H1 (cell line): ENCODE measurements at regions not wholly inside any gene's neighbourhood (a gene's known extent, or its start where the extent isn't known, plus 50 kb on each side); places are given as distances from the start of the nearest gene placed in this dataset.

Experiments used
- CTBP2 ChIP-seq: IDR thresholded peaks from 2 replicates; pipeline ENCODE4 v1.7.0; 2011; ENCODE audit warnings: borderline replicate concordance, mild to moderate bottlenecking, moderate library complexity, mixed read lengths, low read length; ENCODE audit not compliant: insufficient read depth, insufficient read length
- NANOG ChIP-seq: IDR thresholded peaks from 2 replicates; pipeline ENCODE4 v1.6.1; 2011; ENCODE audit warnings: low read length, low read depth, mild to moderate bottlenecking, inconsistent platforms; ENCODE audit not compliant: insufficient read depth, poor library complexity, severe bottlenecking
- PHF8 ChIP-seq: fragments of 200-600 bp; sonication (generic); conservative IDR thresholded peaks from 2 replicates; pipeline ENCODE4 v1.7.1; 2012; ENCODE audit warnings: low read depth, mild to moderate bottlenecking, inconsistent platforms, low read length, moderate library complexity
- POLR2AphosphoS5 ChIP-seq: IDR thresholded peaks from 2 replicates; pipeline ENCODE4 v1.6.1; 2011; ENCODE audit warnings: low read depth, low read length
- RNF2 ChIP-seq: fragments of 200-900, 300-1000 bp; sonication (generic); IDR thresholded peaks from 2 replicates; pipeline ENCODE4 v1.7.1; 2016; ENCODE audit warnings: borderline replicate concordance, low read depth, mild to moderate bottlenecking, antibody characterized with exemption, low read length; ENCODE audit not compliant: poor library complexity, severe bottlenecking; ENCODE audit errors: missing control alignments

DNA sequence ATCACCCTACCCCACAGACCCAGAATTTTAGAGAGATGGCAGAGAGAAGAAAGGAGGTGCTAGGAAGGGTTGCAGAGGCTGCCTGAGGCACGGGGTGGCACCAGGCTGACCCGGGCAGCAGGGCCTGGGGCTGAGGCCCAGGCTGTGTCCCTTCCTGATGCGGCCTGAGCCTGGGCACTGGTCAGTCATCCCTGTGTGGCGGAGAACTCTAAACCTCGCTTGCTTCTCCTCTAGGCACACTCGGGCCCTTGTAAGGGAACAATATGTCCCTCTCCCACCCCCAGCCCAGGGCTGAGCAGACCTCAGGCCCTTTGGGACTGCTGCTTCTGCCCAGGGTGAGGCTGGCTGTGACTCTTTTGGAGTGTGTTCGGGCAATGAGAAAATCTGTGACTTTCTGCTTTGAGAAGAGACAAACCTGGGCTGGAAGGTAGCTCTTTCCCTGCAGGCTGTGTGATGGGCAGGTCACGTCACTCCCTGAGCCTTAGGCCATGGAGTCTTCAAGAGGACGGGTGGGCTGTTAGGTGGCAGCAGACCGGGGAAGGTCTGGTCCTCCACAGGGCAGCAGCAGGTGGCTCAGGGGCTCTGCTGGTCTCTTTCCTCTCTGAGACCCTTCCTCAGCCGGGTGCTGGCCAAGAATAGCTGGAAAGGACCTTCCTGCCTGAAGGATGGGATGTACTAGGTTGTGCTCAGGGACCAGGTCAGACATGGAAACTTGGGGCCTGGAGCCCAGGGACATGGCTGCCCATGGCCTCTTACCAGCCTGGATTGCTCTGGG lies 96.8 kb downstream of the GLI2 start (continued):
- TF ChIP-seq RNF2 = no peak
- no peak for TF ChIP-seq CTBP2
- TF ChIP-seq POLR2AphosphoS5 = no peak
- TF ChIP-seq NANOG = no peak
- no peak for TF ChIP-seq PHF8
- TF ChIP-seq, all 59 proteins: peak for 0
